ENCODE measurements at regions not wholly inside any gene's neighbourhood (a gene's known extent, or its start where the extent isn't known, plus 50 kb on each side); places are given as distances from the start of the nearest gene placed in this dataset.

DNA sequence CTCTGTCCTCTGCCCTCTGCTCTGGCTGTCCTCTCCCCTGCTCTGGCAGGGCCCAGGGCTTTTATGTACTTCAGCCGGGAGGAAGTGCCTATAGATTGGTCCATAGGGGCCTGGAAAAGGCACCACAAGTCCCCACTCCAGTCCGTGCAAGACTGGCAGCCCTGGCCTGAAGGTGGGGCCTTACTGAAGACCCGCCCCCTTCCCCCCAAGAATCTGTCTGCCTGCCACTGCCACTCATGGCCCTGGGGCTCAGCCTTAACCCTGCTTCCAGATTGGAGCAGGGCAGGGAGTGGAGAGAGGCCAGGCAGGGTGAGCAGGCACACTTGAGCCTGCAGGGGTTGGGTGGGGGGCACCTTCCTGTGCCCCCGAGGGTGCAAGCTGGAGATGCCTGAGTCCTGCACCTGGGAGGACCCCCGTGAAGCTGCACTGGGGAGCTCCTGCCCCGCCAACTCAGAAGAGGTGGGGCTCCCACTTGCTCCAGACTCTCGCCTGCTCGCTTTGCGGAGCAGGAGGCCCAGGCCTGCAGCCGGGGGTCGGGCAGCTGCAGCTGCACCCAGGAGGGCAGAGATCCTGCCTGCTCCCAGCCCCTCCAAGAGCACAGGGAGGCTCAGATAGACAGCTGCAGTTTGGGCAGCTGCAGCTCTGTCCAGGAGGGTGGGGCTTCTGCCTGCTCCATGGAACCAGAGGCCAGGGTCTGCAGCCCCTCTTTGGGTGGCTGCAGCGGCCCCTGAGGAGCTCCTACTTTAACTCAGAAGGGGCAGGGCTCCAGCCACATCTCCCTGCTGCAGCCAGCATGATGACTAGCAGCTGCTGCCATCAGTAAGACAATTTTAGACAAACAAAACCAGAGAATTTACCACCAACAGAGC lies 51.0 kb upstream of the SC5D start:
- no TSS peak for BruUV-seq (replicated peaks)
- intact Hi-C loops (cut with micrococcal nuclease; ENCODE audit: unreplicated experiment) (no loop called here), in situ Hi-C loops (cut with HindIII; ENCODE audit: extremely low pct_ligation_motif_present, low pct_unique_long_range_greater_than_20kb) (loop anchor here (10.0 kb wide), 1 partner anchor 353 kb away; no protein-coding TSS in a partner anchor)
- peaks cover 1 to 13% of the 10 kb centered on the region in 2 experiments; a peak in 2 of 5 replicates for H3K27me3 ChIP-seq (ENCODE audit: control insufficient read depth in 1 of 2, insufficient read depth in 2 of 2, low read length in 2 of 2)
- H3K4me2 ChIP-seq (ENCODE audit: low read depth, low read length): no peak overlapping the region
- H3K79me2 ChIP-seq (ENCODE audit: insufficient read depth, low read length): no peaks in the 10 kb centered on the region
- no peaks in the 10 kb centered on the region for H3K4me1 ChIP-seq (ENCODE audit: insufficient read depth, low read length)
- POLR2A ChIA-PET: no interaction called here
- CTCF ChIA-PET (ENCODE audit: low intra/inter-chr PET ratio, low total read pairs): no interaction called here
- H3K9me3 ChIP-seq (ENCODE audit: low read length): no peaks in the 10 kb centered on the region
- H3K9ac ChIP-seq (ENCODE audit: insufficient read depth, low read depth, low read length): no peak overlapping the region
- H3K36me3 ChIP-seq (replicated peaks in 1 of 2; ENCODE audit: control insufficient read depth in 1 of 2, insufficient read depth in 2 of 2, low read length in 2 of 2): no peaks in the 10 kb centered on the region
- H2AFZ ChIP-seq (ENCODE audit: low read length): no peak overlapping the region
- DNase-seq (ENCODE audit: low spot score) (no peak), ATAC-seq (no peak; the same call in 2 of the 3 replicates), FAIRE-seq (no peak)
- no peak overlapping the region for H3K27ac ChIP-seq (ENCODE audit: extremely low read length, insufficient read depth, low read length)
- no peaks in the 10 kb centered on the region for H4K20me1 ChIP-seq (ENCODE audit: insufficient read depth, low read length)
- WGBS (ENCODE audit: low lambda C conversion rate): 0% methylated on average over 2 of the region's 12 CpGs
- no peak overlapping the region for H3K4me3 ChIP-seq (replicated peaks in 1 of 3; ENCODE audit: insufficient read depth in 1 of 3, low read depth in 2 of 3, low read length in 3 of 3)
- TF ChIP-seq, protein P1, sequence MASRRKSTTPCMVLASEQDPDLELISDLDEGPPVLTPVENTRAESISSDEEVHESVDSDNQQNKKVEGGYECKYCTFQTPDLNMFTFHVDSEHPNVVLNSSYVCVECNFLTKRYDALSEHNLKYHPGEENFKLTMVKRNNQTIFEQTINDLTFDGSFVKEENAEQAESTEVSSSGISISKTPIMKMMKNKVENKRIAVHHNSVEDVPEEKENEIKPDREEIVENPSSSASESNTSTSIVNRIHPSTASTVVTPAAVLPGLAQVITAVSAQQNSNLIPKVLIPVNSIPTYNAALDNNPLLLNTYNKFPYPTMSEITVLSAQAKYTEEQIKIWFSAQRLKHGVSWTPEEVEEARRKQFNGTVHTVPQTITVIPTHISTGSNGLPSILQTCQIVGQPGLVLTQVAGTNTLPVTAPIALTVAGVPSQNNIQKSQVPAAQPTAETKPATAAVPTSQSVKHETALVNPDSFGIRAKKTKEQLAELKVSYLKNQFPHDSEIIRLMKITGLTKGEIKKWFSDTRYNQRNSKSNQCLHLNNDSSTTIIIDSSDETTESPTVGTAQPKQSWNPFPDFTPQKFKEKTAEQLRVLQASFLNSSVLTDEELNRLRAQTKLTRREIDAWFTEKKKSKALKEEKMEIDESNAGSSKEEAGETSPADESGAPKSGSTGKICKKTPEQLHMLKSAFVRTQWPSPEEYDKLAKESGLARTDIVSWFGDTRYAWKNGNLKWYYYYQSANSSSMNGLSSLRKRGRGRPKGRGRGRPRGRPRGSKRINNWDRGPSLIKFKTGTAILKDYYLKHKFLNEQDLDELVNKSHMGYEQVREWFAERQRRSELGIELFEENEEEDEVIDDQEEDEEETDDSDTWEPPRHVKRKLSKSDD (CRISPR knock-in tag; IDR thresholded peaks at IDR 0.05; ENCODE audit: low read depth): no peak
- TF ChIP-seq, protein P2, sequence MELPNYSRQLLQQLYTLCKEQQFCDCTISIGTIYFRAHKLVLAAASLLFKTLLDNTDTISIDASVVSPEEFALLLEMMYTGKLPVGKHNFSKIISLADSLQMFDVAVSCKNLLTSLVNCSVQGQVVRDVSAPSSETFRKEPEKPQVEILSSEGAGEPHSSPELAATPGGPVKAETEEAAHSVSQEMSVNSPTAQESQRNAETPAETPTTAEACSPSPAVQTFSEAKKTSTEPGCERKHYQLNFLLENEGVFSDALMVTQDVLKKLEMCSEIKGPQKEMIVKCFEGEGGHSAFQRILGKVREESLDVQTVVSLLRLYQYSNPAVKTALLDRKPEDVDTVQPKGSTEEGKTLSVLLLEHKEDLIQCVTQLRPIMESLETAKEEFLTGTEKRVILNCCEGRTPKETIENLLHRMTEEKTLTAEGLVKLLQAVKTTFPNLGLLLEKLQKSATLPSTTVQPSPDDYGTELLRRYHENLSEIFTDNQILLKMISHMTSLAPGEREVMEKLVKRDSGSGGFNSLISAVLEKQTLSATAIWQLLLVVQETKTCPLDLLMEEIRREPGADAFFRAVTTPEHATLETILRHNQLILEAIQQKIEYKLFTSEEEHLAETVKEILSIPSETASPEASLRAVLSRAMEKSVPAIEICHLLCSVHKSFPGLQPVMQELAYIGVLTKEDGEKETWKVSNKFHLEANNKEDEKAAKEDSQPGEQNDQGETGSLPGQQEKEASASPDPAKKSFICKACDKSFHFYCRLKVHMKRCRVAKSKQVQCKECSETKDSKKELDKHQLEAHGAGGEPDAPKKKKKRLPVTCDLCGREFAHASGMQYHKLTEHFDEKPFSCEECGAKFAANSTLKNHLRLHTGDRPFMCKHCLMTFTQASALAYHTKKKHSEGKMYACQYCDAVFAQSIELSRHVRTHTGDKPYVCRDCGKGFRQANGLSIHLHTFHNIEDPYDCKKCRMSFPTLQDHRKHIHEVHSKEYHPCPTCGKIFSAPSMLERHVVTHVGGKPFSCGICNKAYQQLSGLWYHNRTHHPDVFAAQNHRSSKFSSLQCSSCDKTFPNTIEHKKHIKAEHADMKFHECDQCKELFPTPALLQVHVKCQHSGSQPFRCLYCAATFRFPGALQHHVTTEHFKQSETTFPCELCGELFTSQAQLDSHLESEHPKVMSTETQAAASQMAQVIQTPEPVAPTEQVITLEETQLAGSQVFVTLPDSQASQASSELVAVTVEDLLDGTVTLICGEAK (IDR thresholded peaks at IDR 0.05): no peak
- TF ChIP-seq, protein P2 (CRISPR knock-in tag; IDR thresholded peaks at IDR 0.05): no peak
- TF ChIP-seq FOXJ3 (CRISPR knock-in tag; IDR thresholded peaks at IDR 0.05; ENCODE audit: borderline replicate concordance) (no peak), ZNF776 (CRISPR knock-in tag; IDR thresholded peaks at IDR 0.05) (no peak), TCF7L2 (IDR thresholded peaks at IDR 0.05; ENCODE audit: low read depth, low read length) (no peak), CBX2 (IDR thresholded peaks at IDR 0.05; ENCODE audit: low read depth, low read length) (no peak), CBX2 (CRISPR knock-in tag; IDR thresholded peaks at IDR 0.05; ENCODE audit: low read depth) (no peak), CEBPG (CRISPR knock-in tag; IDR thresholded peaks at IDR 0.05) (no peak), ZZZ3 (CRISPR knock-in tag; IDR thresholded peaks at IDR 0.05; ENCODE audit: borderline replicate concordance) (no peak), ZNF431 (CRISPR knock-in tag; IDR thresholded peaks at IDR 0.05; ENCODE audit: borderline replicate concordance, low read depth) (no peak)
- TF ChIP-seq, protein P3, sequence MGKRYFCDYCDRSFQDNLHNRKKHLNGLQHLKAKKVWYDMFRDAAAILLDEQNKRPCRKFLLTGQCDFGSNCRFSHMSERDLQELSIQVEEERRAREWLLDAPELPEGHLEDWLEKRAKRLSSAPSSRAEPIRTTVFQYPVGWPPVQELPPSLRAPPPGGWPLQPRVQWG (CRISPR knock-in tag; IDR thresholded peaks at IDR 0.05; ENCODE audit: borderline replicate concordance, low read depth): no peak

Measured in HepG2 (cell line).